NCI-H187 (cell line): ENCODE measurements at regions not wholly inside any gene's neighbourhood (a gene's known extent, or its start where the extent isn't known, plus 50 kb on each side); places are given as distances from the start of the nearest gene placed in this dataset.
"Not testable (repeated sequence)": the region's sequence is repeated elsewhere in the genome, so short reads cannot be mapped to it uniquely, and the experiment has no call there.

Source experiments
- DNase-seq, 2 experiments: peaks; one replicate each; lab custom pipeline; 2025; lab: John Stamatoyannopoulos, UW

GRCh38 chr11:97754976-97755375 lies 1265.8 kb upstream of the CNTN5 start:
- DNase-seq, result no peak

DNA sequence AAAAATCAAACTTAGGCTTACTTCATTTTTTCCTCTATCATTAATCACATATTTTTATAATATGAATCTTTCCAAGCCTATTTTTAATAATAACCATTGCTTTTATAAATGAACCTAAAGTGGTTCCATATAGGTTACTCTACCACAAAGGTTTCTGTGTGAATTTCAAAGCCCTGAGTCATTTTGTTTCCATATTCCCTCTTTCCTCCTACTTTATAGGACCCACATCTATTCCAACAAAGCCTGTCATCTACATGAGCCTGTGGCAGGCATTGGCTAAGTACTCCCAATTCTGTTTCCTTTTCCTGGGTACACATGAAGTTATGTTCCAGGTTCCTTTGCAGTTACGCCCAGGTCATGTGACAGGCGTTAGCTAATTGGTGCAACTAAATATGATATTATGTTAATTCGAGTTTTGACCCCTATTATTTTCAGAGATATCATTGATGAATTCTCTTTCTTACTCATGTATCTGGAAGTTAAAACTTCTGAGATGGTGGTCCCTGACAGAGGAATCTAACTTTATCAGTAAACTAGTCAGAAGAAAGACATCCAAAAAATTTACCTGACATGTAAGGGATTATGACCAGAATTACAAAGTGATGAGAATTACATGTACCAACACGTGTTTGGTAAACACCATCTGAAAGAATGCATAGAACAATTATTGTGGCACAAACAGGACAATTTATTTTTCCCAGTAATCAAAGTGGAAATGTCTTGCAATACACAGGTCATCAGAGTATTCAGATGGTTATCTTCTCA lies 1264.0 kb upstream of the CNTN5 start:
- no peak for DNase-seq

- DNase-seq, result no peak
Measured at GRCh38 chr11:97761175-97761574, 1259.6 kb upstream of the CNTN5 start.

- DNase-seq, result no peak
Measured at GRCh38 chr11:97764193-97764592, 1256.6 kb upstream of the CNTN5 start.

GRCh38 chr11:97764605-97765004 lies 1256.1 kb upstream of the CNTN5 start:
- no peak for DNase-seq

- DNase-seq, result no peak
Measured at GRCh38 chr11:97770570-97770969, 1250.2 kb upstream of the CNTN5 start.

DNA sequence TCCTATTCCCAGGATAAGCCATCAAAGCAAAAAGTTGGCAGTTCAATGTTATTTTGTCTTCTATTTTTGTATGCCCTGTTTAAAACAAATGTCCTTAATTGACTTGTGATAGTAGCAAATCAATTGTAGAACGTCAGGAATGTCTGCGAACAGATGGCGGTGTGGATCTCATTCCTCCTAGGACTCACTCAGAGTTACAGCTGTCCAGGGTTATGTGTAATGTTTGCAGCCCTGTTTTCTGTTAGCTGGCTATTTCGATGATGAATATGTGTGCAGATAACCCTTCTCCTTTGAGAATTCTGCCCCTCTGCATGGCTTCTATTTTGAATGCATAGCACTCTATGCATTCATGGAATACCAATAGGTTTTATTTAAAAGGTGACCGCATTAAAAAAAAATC lies 1248.0 kb upstream of the CNTN5 start:
- no peak for DNase-seq

GRCh38 chr11:97784388-97784787 lies 1236.4 kb upstream of the CNTN5 start:
- DNase-seq, result not testable (repeated sequence)

DNA sequence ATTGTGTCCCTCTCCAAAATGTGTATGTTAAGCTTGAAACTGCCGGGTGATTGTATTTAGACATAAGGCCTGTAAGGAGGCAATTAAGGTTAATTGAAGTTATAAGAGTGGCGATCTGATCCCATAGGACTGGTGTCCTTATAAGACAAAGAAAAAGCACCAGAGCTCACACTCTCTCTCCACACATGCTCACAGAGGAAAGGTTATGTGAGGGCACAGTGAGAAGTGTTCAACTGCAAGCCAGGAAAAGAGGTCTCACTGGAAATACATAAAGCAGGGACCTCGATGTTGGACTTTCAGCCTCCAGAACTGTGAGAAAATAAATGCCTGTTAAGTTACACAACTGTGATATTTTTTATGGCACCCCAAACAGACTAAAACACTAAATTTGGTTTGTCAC lies 1233.8 kb upstream of the CNTN5 start:
- no peak for DNase-seq

GRCh38 chr11:97794876-97795275 lies 1225.9 kb upstream of the CNTN5 start:
- DNase-seq, result no peak

DNA sequence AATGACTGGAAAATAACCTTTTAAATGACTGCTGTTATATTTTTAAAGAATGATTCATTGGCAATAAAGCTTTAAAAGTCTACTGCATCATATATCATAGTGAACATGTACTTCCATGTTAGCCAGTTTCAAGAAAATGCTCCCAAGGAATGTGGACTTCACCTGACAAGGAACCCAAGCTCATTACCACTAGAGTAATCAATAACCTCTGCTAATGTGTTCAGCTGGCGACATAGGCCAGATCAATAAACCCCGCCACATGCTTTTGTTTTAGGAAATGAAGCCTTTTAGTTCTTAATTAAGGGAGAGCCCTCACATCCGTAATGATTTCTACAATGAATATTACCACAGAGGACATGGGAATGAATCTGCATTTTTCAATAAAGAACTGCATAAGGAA lies 1219.9 kb upstream of the CNTN5 start:
- no peak for DNase-seq

GRCh38 chr11:97814325-97814959 lies 1206.3 kb upstream of the CNTN5 start:
- no peak for DNase-seq

- DNase-seq, result no peak
Measured at GRCh38 chr11:97815667-97816066, 1205.1 kb upstream of the CNTN5 start.

DNA sequence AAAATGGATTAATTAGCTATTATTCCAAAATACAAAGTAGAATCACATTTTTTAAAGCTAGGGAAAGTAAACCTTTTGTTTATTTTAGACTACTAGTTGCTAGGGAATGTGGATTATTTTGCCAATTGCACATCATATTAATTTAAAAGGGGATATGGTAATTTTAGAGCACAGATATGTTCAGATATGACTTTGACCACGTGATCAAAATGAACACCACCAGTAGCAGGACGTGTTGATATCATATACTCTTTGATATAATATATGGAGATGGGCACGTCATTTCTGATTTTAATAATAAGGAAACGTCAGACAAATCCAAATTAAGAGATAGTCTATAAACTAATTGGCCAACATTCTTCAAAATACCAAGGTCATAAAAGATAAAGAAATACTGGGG lies 1188.3 kb upstream of the CNTN5 start:
- no peak for DNase-seq

GRCh38 chr11:97833412-97833811 lies 1187.3 kb upstream of the CNTN5 start:
- DNase-seq, result no peak

- no peak for DNase-seq
Measured at GRCh38 chr11:97844016-97844415, 1176.7 kb upstream of the CNTN5 start.

DNA sequence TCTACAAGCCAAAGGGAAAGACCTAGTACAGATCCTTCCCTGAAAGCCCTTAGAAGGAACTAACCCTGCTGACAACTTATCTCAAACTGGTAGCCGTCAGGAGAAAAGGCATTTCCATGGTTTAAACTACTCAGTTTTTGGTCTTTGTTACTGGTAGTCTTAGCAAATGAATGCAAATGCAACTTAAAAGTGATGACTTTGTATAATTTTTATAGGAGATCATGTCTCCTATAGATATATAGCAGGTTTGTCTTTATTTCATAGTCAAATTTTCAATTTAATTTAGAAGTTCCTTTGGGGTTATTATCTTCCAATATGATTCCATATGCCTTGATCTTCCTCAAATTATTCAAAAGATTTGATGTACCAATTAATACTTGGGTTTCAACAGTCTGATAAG lies 1173.0 kb upstream of the CNTN5 start:
- no peak for DNase-seq

GRCh38 chr11:97850701-97851100 lies 1170.0 kb upstream of the CNTN5 start:
- DNase-seq, result no peak

- DNase-seq, result no peak
Measured at GRCh38 chr11:97854357-97854756, 1166.4 kb upstream of the CNTN5 start.

DNA sequence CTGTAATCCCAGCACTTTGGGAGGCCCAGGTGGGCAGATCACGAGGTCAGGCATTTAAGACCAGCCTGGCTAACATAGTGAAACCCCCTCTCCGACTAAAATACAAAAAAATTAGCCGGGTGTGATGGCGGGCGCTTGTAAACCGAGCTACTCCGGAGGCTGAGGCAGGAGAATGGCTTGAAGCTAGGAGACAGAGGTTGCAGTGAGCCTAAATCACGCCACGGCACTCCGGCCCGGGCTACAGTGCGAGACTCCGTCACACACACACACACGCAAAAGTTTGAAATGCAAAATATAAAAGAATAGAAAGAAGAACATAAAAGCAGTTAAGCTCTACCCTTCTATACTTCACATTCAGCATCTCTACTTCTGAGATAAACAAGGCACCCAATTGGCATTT lies 1165.9 kb upstream of the CNTN5 start:
- DNase-seq, result no peak

DNA sequence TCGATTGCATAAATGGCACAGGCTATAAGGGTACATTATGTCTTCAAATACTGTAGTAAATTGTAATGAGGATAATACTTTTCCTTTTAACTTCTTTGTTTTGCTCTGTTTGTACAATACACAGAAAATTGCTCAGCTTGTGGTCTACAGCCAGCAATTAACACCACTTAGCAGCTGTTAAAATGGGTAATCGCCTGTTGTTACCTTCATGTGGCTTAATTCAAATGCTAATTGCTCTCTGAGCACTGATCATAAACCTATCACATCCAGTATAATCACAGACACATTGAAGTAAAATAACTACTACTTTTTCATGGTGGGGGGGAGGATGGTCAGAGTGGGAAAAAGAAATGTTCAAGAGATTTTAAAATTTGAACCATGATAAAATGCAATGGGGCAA lies 1164.1 kb upstream of the CNTN5 start:
- DNase-seq, result no peak

- DNase-seq, result no peak
Measured at GRCh38 chr11:97860237-97860636, 1160.5 kb upstream of the CNTN5 start.

GRCh38 chr11:97862021-97862420 lies 1158.7 kb upstream of the CNTN5 start:
- DNase-seq, result no peak
